ENCODE measurements at regions not wholly inside any gene's neighbourhood (a gene's known extent, or its start where the extent isn't known, plus 50 kb on each side); places are given as distances from the start of the nearest gene placed in this dataset.

- TF ChIP-seq CTCF (IDR thresholded peaks at IDR 0.05) (no peak), POLR2A (IDR thresholded peaks at IDR 0.05) (no peak), EP300 (IDR thresholded peaks at IDR 0.05) (no peak)
Measured at GRCh38 chr12:89225401-89225800, 126.9 kb downstream of the DUSP6 start.

Measured in ovary (tissue), 3 donors.